Keratinocyte (primary cell): ENCODE measurements at regions not wholly inside any gene's neighbourhood (a gene's known extent, or its start where the extent isn't known, plus 50 kb on each side); places are given as distances from the start of the nearest gene placed in this dataset.

Source experiments
- DNase-seq: peaks from one replicate; pipeline ENCODE4 v3.0.0-alpha.2; 2011; ENCODE audit warnings: low read depth, missing footprints, low spot score
- FAIRE-seq: peaks from 2 replicates; lab custom pipeline; 2011; peaks lifted over from hg19 to GRCh38; lab: Jason Lieb, UNC
- H2AFZ ChIP-seq: 2 replicates; pipeline ENCODE4 v1.6.0; 2012; ENCODE audit warnings: low read length, control low read depth, inconsistent platforms; ENCODE audit not compliant: control insufficient read depth
- H3K27ac ChIP-seq: 2 replicates; pipeline ENCODE4 v1.5.1; 2011; ENCODE audit warnings: low read length; ENCODE audit not compliant: control insufficient read depth, insufficient read depth
- H3K27me3 ChIP-seq: 3 replicates; pipeline ENCODE4 v1.6.0; 2011; ENCODE audit warnings: low read length; ENCODE audit not compliant: control insufficient read depth, insufficient read depth; ENCODE audit errors: extremely low read depth
- H3K36me3 ChIP-seq, 2 experiments: 2 replicates in 1 of 2; 3 replicates in 1 of 2; pipeline ENCODE4 v1.5.1; 2011; ENCODE audit warnings: low read length in 2 of 2, mild to moderate bottlenecking in 1 of 2; ENCODE audit not compliant: control insufficient read depth in 2 of 2, insufficient read depth in 2 of 2; ENCODE audit errors: extremely low read depth in 1 of 2
- H3K4me1 ChIP-seq: 3 replicates; pipeline ENCODE4 v1.5.1; 2011; ENCODE audit warnings: low read length; ENCODE audit not compliant: control insufficient read depth, insufficient read depth; ENCODE audit errors: extremely low read depth
- H3K4me2 ChIP-seq: 3 replicates; pipeline ENCODE4 v1.6.0; 2011; ENCODE audit warnings: low read depth, low read length; ENCODE audit not compliant: control insufficient read depth, insufficient read depth; ENCODE audit errors: extremely low read depth
- H3K4me3 ChIP-seq, 3 experiments: fragments of 200-600 bp in 1 of 3; sonication (generic) in 1 of 3; 2 replicates in 2 of 3; 3 replicates in 1 of 3; pipeline ENCODE4 v1.5.1; 2011 to 2016; ENCODE audit warnings: low read length in 3 of 3, mild to moderate bottlenecking in 3 of 3, control low read depth in 2 of 3, inconsistent platforms in 1 of 3, low read depth in 1 of 3, mixed read lengths in 1 of 3, mixed run types in 1 of 3, moderate library complexity in 1 of 3; ENCODE audit not compliant: control insufficient read depth in 2 of 3, insufficient read depth in 2 of 3; ENCODE audit errors: extremely low read depth in 1 of 3
- H3K79me2 ChIP-seq: 2 replicates; pipeline ENCODE4 v1.6.0; 2012; ENCODE audit warnings: low read length; ENCODE audit not compliant: control insufficient read depth, insufficient read depth
- H3K9ac ChIP-seq: 3 replicates; pipeline ENCODE4 v1.6.0; 2011; ENCODE audit warnings: low read length; ENCODE audit not compliant: control insufficient read depth, insufficient read depth; ENCODE audit errors: extremely low read depth
- H3K9me1 ChIP-seq: 3 replicates; pipeline ENCODE4 v1.6.0; 2011; ENCODE audit warnings: low read length; ENCODE audit not compliant: control insufficient read depth, insufficient read depth; ENCODE audit errors: extremely low read depth
- H3K9me3 ChIP-seq: 2 replicates; pipeline ENCODE4 v1.5.1; 2012; ENCODE audit warnings: low read depth, low read length; ENCODE audit not compliant: control insufficient read depth
- H4K20me1 ChIP-seq: 3 replicates; pipeline ENCODE4 v1.6.0; 2011; ENCODE audit warnings: low read length; ENCODE audit not compliant: control insufficient read depth, insufficient read depth; ENCODE audit errors: extremely low read depth
- EZH2 ChIP-seq: IDR thresholded peaks from one replicate; pipeline ENCODE4 v1.6.1; 2012; ENCODE audit warnings: inconsistent platforms, mild to moderate bottlenecking, low read length, moderate library complexity
- dilution Hi-C: fragments of 300-500 bp; cut with MboI; formaldehyde crosslinking; loops from one replicate; pipeline ENCODE4 v1.7.0; 2020; ENCODE audit warnings: low sequenced_read_pairs; ENCODE audit not compliant: extremely low pct_ligation_motif_present
- TF ChIP-seq, protein P1 (sequence below), 3 experiments: IDR thresholded peaks in 1 of 3; conservative IDR thresholded peaks in 1 of 3; optimal IDR thresholded peaks in 1 of 3; 2 replicates in 2 of 3; 3 replicates in 1 of 3; pipeline versions ENCODE3 to v1.5.1; 2011; ENCODE audit warnings: low read length in 3 of 3, mild to moderate bottlenecking in 3 of 3, moderate library complexity in 2 of 3, control low read depth in 1 of 3, inconsistent platforms in 1 of 3; ENCODE audit not compliant: insufficient read depth in 2 of 3; ENCODE audit errors: extremely low read depth in 1 of 3

- Histone ChIP-seq H3K4me3 (no peak overlapping the region), H3K9me3 (no peaks in the 10 kb centered on the region), H2AFZ (no peak overlapping the region), H3K79me2 (no peaks in the 10 kb centered on the region), H3K4me1 (no peaks in the 10 kb centered on the region), H3K27me3 (no peaks in the 10 kb centered on the region), H3K9me1 (no peaks in the 10 kb centered on the region), H3K27ac (no peak overlapping the region), H4K20me1 (no peaks in the 10 kb centered on the region), H3K4me2 (no peak overlapping the region), H3K9ac (no peak overlapping the region), H3K36me3 (no peaks in the 10 kb centered on the region)
- dilution Hi-C loops: no loop called here
- no peak for FAIRE-seq
- no peak for TF ChIP-seq EZH2
- TF ChIP-seq, protein P1, sequence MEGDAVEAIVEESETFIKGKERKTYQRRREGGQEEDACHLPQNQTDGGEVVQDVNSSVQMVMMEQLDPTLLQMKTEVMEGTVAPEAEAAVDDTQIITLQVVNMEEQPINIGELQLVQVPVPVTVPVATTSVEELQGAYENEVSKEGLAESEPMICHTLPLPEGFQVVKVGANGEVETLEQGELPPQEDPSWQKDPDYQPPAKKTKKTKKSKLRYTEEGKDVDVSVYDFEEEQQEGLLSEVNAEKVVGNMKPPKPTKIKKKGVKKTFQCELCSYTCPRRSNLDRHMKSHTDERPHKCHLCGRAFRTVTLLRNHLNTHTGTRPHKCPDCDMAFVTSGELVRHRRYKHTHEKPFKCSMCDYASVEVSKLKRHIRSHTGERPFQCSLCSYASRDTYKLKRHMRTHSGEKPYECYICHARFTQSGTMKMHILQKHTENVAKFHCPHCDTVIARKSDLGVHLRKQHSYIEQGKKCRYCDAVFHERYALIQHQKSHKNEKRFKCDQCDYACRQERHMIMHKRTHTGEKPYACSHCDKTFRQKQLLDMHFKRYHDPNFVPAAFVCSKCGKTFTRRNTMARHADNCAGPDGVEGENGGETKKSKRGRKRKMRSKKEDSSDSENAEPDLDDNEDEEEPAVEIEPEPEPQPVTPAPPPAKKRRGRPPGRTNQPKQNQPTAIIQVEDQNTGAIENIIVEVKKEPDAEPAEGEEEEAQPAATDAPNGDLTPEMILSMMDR (optimal IDR thresholded peaks at IDR 0.05 in 1 of 3, IDR thresholded peaks at IDR 0.05 in 1 of 3, conservative IDR thresholded peaks at IDR 0.05 in 1 of 3; ENCODE audit: extremely low read depth in 1 of 3, insufficient read depth in 2 of 3, low read length in 3 of 3): no peak
- DNase-seq: no peak
These were observed 2126.9 kb upstream of the CELF4 start for GRCh38 chr18:39692367-39693015.

DNA sequence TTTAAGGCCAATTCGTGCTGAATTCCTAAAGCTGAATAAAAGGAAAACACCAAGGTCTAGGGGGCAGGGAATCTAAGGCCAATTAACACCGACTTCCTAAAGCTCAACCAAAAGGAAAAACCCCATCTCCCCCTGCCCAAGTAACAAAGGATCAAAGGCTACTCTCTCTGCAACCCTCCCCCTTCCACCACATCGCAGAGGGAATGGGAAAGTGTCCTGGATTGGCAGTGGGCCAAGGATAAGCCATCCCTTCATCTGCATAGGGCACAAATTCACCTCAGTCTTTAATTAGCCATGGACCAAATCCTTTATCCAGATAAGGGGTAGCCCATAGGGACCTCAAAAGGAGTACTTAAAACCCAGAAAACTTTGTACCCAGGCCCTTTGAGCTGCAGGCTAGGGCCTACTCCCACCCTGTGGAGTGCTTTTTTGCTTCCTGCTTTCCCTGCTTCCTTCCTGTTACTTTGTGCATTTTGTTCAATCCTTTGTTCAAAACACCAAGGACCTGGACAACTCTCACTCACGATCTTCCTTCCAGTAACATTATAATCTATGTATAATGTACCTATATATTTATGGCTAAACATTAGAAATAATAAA is 2119.8 kb upstream of the CELF4 start:
- TF ChIP-seq, protein P1 (optimal IDR thresholded peaks at IDR 0.05 in 1 of 3, IDR thresholded peaks at IDR 0.05 in 1 of 3, conservative IDR thresholded peaks at IDR 0.05 in 1 of 3; ENCODE audit: extremely low read depth in 1 of 3, insufficient read depth in 2 of 3, low read length in 3 of 3): no peak
- TF ChIP-seq EZH2: no peak

More for the DNA sequence above, 2119.8 kb upstream of the CELF4 start:
- FAIRE-seq: no peak
- dilution Hi-C loops: no loop called here
- no peak overlapping the region for H3K4me3 ChIP-seq
- peaks cover 4% of the 10 kb centered on the region for H3K4me1 ChIP-seq
- H3K27ac ChIP-seq: no peak overlapping the region
- no peaks in the 10 kb centered on the region for H3K27me3 ChIP-seq
- DNase-seq: no peak
- peaks cover 3% of the 10 kb centered on the region for H3K9me1 ChIP-seq
- no peaks in the 10 kb centered on the region for H4K20me1 ChIP-seq
- H3K36me3 ChIP-seq: no peaks in the 10 kb centered on the region
- H3K9me3 ChIP-seq: no peaks in the 10 kb centered on the region
- H3K79me2 ChIP-seq: no peaks in the 10 kb centered on the region
- no peak overlapping the region for H2AFZ ChIP-seq
- H3K9ac ChIP-seq: no peak overlapping the region
- H3K4me2 ChIP-seq: no peak overlapping the region
